MM.1S (cell line): ENCODE measurements at regions not wholly inside any gene's neighbourhood (a gene's known extent, or its start where the extent isn't known, plus 50 kb on each side); places are given as distances from the start of the nearest gene placed in this dataset.

ENCODE experiments used
- EZH2 ChIP-seq: fragments of 300-600 bp; sonication (generic); optimal IDR thresholded peaks from 2 replicates; pipeline ENCODE3; 2017; ENCODE audit warnings: low read depth, mild to moderate bottlenecking, antibody characterized with exemption, low read length, mixed read lengths
- EZH2phosphoT487 ChIP-seq: fragments of 300-600 bp; sonication (generic); IDR thresholded peaks from 2 replicates; pipeline ENCODE4 v1.6.1; 2018; ENCODE audit warnings: antibody characterized with exemption, low read length
- TF ChIP-seq, protein P1 (sequence below): fragments of 300-600 bp; sonication (generic); IDR thresholded peaks from 2 replicates; pipeline ENCODE4 v1.5.1; 2016; ENCODE audit warnings: antibody characterized with exemption, low read length, mixed read lengths

DNA sequence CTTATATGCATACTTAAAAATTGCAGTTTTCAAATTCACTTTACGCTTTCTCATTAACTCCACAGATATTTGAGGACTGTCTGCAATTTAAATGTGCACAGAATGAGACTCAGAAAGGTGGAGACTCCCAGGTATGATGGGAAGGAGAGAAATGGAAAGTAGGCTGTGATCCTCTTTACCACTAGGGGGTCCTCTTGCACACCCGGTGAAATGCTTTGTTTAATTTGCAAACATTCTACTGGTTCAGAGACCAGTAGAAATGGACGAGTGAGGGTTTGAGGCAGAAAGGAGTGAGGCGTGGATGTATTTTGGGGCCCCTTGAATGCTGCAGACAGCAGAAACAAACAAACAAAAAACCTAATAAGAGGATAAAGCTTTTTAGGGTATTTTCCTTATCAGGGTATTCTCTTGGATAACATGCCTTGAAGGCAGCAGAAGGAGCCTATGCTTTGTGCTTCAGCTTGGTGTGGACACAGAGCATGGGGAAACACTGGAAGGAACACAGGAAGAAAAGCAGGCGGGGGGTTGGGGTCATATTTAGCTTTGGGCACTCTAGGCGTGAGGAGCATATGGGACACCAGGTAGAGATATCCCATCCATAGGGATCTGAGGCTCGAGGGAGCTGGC lies 410.1 kb downstream of the DMRT2 start:
- TF ChIP-seq, protein P1, sequence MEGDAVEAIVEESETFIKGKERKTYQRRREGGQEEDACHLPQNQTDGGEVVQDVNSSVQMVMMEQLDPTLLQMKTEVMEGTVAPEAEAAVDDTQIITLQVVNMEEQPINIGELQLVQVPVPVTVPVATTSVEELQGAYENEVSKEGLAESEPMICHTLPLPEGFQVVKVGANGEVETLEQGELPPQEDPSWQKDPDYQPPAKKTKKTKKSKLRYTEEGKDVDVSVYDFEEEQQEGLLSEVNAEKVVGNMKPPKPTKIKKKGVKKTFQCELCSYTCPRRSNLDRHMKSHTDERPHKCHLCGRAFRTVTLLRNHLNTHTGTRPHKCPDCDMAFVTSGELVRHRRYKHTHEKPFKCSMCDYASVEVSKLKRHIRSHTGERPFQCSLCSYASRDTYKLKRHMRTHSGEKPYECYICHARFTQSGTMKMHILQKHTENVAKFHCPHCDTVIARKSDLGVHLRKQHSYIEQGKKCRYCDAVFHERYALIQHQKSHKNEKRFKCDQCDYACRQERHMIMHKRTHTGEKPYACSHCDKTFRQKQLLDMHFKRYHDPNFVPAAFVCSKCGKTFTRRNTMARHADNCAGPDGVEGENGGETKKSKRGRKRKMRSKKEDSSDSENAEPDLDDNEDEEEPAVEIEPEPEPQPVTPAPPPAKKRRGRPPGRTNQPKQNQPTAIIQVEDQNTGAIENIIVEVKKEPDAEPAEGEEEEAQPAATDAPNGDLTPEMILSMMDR: peak; percentile 84
- TF ChIP-seq EZH2phosphoT487: no peak
- TF ChIP-seq EZH2: no peak
